GM13977 (cell line): ENCODE measurements at regions not wholly inside any gene's neighbourhood (a gene's known extent, or its start where the extent isn't known, plus 50 kb on each side); places are given as distances from the start of the nearest gene placed in this dataset.

Experiments
- DNase-seq: peaks from one replicate; pipeline ENCODE4 v3.0.0; 2012; ENCODE audit warnings: low spot score
- CTCF ChIP-seq: IDR thresholded peaks from 2 replicates; pipeline ENCODE4 v1.5.1; 2012; ENCODE audit warnings: mild to moderate bottlenecking, control low read depth; ENCODE audit not compliant: insufficient read depth; ENCODE audit errors: extremely low read depth, missing control alignments
- in situ Hi-C: fragments of 300-500 bp; cut with MboI; formaldehyde crosslinking; loops from one replicate; pipeline ENCODE4 v1.12.0; 2022; ENCODE audit warnings: low sequenced_read_pairs, low pct_unique_long_range_greater_than_20kb, mixed read lengths, inconsistent platforms; ENCODE audit not compliant: unreplicated experiment

GRCh38 chr17:34151102-34151501, 104.0 kb upstream of the CCL2 start:
- in situ Hi-C loops, result no loop called here
- DNase-seq, result no peak
- TF ChIP-seq CTCF, result no peak

GRCh38 chr17:34153991-34154390, 101.1 kb upstream of the CCL2 start:
- DNase-seq, result no peak
- no peak for TF ChIP-seq CTCF
- in situ Hi-C loops, result no loop called here

GRCh38 chr17:34154961-34155730, 99.9 kb upstream of the CCL2 start:
- no peak for DNase-seq
- TF ChIP-seq CTCF, result no peak
- in situ Hi-C loops, result no loop called here

DNA sequence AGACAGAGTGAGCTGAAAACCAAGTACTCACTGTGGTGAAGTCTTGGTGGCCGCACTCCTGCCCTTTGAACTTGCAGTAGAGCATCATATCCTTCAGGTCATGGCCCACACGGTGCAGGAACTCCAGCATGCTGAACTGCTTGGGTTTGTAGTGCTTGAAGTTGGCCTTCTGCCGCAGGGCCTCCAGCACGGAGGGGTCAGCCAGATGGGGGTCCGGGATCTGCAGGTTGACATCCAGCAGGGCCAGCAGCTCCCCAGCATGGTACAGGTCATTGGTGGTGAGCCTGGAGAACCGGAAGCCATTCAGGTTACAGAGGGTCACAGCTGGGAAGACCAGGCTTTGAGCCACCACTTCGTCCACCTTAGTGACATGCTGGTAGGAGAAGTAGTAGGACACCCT, 99.1 kb upstream of the CCL2 start:
- DNase-seq, result no peak
- TF ChIP-seq CTCF, result no peak
- in situ Hi-C loops, result no loop called here

- in situ Hi-C loops, result no loop called here
- no peak for TF ChIP-seq CTCF
- no peak for DNase-seq
Observed at GRCh38 chr17:34156401-34156740, 98.7 kb upstream of the CCL2 start.

DNA sequence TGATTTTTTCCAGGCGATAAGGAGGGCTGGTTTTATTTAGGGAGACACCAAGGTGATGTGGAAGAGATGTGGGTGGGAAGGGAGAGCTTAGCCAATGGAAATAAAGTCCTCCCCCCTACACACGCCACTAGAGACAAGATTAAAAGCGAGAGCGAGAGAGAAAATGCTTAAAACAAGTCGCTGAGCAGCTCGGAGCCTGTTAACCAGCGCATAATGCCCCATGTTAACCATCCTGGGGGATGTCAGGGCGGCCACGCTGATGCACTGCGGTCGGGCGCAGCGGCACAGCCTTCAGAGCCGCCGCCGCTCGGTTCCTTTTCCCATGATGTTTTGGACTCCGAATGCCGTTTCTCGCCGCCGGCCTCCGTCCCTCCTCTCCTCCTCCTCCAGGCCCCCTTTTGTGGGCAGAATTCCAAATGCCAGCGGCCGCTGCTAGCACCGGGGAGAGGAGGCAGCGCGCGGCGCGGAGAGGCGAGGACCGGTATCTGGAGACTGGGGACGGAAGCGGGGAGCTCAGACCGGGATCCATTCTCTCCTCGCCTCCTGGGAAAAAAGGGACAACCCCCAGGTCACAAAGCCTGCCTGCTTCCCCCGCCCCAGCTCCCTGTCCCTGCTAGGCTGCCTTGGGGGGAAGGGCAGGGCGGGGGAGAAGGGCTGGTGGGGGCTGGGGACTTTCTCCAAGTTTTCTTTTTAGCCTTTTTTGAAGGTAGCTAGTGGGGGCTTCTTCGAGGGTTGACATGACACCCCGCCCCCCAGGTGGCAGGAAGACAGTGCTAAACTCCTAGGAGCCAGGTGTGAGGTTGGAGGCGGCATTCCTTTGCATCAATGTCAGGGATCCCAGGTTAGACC, 98.1 kb upstream of the CCL2 start:
- DNase-seq, result no peak
- no peak for TF ChIP-seq CTCF
- in situ Hi-C loops, result no loop called here
